Fibroblast of lung (primary cell): ENCODE measurements at regions not wholly inside any gene's neighbourhood (a gene's known extent, or its start where the extent isn't known, plus 50 kb on each side); places are given as distances from the start of the nearest gene placed in this dataset.

Experiments used
- CTCF ChIP-seq, 2 donors: IDR thresholded peaks in 1 of 2; conservative IDR thresholded peaks in 1 of 2; 1 replicate in 1 of 2; 2 replicates in 1 of 2; pipeline ENCODE4 v1.5.1; 2011 to 2012; ENCODE audit warnings: low read length in 2 of 2, control low read depth in 1 of 2, inconsistent platforms in 1 of 2, low read depth in 1 of 2, mild to moderate bottlenecking in 1 of 2
- EZH2 ChIP-seq: IDR thresholded peaks from 2 replicates; pipeline ENCODE4 v1.5.1; 2012; ENCODE audit warnings: low read length, control low read depth, mild to moderate bottlenecking; ENCODE audit errors: missing control alignments

- TF ChIP-seq CTCF (conservative IDR thresholded peaks at IDR 0.05 in 1 of 2, IDR thresholded peaks at IDR 0.05 in 1 of 2; ENCODE audit: low read depth in 1 of 2, low read length in 2 of 2): no peak
- no peak for TF ChIP-seq EZH2
Measured at GRCh38 chr9:107547303-107547702, 57.7 kb upstream of the KLF4 start.
